ENCODE measurements at regions not wholly inside any gene's neighbourhood (a gene's known extent, or its start where the extent isn't known, plus 50 kb on each side); places are given as distances from the start of the nearest gene placed in this dataset.

DNA sequence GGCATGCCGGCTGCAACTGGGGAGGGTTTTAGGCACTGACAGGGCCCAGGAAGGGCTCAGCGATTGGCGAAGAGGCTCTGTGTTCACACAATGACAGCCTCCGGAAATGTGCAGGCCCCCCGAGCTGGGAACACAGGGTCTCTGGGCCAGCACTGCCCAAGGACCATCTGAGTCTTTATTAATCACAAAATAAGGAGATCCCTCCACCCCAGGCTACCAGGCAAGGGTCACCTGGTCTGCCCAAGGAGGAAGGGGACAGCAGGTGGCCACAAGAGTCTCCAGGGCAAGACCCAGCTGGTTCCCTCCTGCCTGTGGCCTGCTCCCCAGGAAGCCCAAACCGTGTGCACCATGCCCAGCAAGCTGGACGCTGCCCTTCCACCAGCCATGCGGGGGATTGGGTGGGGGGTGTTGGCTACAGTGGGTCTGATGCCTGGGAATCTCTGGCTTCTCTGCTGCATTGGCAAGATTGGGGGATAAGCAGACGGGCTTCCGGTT is 52.1 kb upstream of the TNRC6C start:
- H3K36me3 Mint-ChIP-seq: no peaks in the 10 kb centered on the region
- H3K27me3 Mint-ChIP-seq: no peaks in the 10 kb centered on the region
- H3K9me3 Mint-ChIP-seq (ENCODE audit: low read depth): no peaks in the 10 kb centered on the region
- no peak overlapping the region for H3K4me3 Mint-ChIP-seq
- H3K27ac Mint-ChIP-seq: no peak overlapping the region
- no peaks in the 10 kb centered on the region for H3K4me1 Mint-ChIP-seq (ENCODE audit: low read depth)

DNA sequence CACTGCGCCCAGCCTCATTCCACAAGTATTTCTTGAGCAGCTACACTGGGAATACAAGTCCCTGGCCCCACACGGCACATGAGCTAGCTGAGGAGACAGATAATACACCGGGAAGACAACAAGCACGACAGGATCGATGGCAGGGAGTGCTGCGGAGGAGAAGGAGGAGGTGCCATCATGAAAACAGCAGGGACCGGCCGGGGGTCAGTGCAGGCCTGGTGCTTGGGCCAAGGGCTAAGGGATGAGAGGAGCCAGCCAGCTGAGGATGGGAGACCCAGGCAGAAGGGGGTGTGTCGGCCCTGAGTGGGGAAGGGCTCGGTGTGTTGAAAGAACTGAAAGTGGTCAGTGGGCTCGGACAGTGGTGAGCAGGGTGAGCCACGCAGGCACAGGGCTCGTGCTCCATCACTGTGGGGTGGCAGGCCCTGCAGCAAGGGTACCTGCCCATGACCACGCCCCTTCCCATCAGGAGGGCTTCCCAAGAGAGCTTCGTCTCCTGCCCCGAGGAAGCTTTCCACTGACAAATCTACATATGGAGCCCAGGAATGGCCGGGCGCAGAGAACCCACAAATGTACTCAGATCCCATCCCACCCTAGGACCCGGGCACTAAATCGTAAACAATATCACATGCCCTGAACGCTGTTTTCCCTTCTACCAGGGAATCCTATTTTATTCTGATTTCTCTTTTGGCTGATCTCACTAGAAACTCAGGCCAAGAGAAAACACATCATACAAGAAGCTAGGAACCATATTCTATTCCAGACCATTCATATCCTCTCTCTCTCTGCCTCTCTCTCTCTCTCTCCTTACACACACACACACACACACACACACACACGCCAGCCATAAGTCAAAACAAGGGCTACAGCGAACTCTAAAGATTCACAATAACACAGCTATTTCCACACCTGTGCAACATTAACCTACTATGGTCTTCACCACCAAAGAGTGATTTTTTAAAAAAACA is 50.7 kb upstream of the TNRC6C start:
- Mint-ChIP-seq H3K9me3 (ENCODE audit: low read depth) (no peaks in the 10 kb centered on the region), H3K27ac (no peak overlapping the region), H3K4me1 (ENCODE audit: low read depth) (no peaks in the 10 kb centered on the region), H3K4me3 (no peak overlapping the region), H3K36me3 (no peaks in the 10 kb centered on the region), H3K27me3 (no peaks in the 10 kb centered on the region)

DNA sequence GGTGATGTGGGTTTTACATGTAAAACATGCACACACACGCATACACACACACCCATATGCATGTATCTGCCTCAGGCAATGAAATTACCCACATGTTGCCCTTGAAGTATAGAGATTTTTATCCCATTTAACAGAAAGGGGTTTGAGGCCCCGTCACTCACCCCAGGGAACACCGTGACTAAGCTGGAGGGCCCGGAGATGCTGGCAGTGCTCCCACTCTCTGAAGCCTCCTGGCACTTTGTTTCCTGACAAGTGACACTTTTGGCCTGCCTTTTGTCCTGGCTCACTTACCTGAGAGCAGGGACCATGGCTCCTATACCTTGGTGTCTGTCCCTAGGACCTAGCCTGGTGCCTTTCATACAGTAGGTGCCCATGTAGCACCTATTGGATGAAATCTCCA is 50.0 kb upstream of the TNRC6C start:
- Mint-ChIP-seq H3K36me3 (no peaks in the 10 kb centered on the region), H3K4me1 (ENCODE audit: low read depth) (no peaks in the 10 kb centered on the region), H3K4me3 (no peak overlapping the region), H3K9me3 (ENCODE audit: low read depth) (no peaks in the 10 kb centered on the region), H3K27me3 (no peaks in the 10 kb centered on the region), H3K27ac (no peak overlapping the region)
